Glutamatergic neuron (in vitro differentiated cells): ENCODE measurements at regions not wholly inside any gene's neighbourhood (a gene's known extent, or its start where the extent isn't known, plus 50 kb on each side); places are given as distances from the start of the nearest gene placed in this dataset.
"Not testable (repeated sequence)": the region's sequence is repeated elsewhere in the genome, so short reads cannot be mapped to it uniquely, and the experiment has no call there.

Experiments
- DNase-seq: peaks from one replicate; pipeline ENCODE4 v3.0.0; 2022
- H3K27ac Mint-ChIP-seq: one replicate; pipeline ENCODE4 v1.8.0; 2020; ENCODE audit warnings: mild to moderate bottlenecking, mixed read lengths, inconsistent platforms; ENCODE audit not compliant: unreplicated experiment
- H3K27me3 Mint-ChIP-seq: one replicate; pipeline ENCODE4 v1.8.0; 2020; ENCODE audit warnings: mild to moderate bottlenecking, moderate library complexity, mixed read lengths, inconsistent platforms; ENCODE audit not compliant: unreplicated experiment
- H3K36me3 Mint-ChIP-seq: one replicate; pipeline ENCODE4 v1.8.0; 2020; ENCODE audit warnings: mild to moderate bottlenecking, mixed read lengths, inconsistent platforms; ENCODE audit not compliant: unreplicated experiment
- H3K4me1 Mint-ChIP-seq: one replicate; pipeline ENCODE4 v1.8.0; 2020; ENCODE audit warnings: mild to moderate bottlenecking, low read depth, mixed read lengths, inconsistent platforms; ENCODE audit not compliant: unreplicated experiment
- H3K4me3 Mint-ChIP-seq: one replicate; pipeline ENCODE4 v1.8.0; 2020; ENCODE audit warnings: mild to moderate bottlenecking, mixed read lengths, inconsistent platforms; ENCODE audit not compliant: unreplicated experiment
- H3K9me3 Mint-ChIP-seq: one replicate; pipeline ENCODE4 v1.8.0; 2020; ENCODE audit warnings: mild to moderate bottlenecking, moderate library complexity, mixed read lengths, inconsistent platforms; ENCODE audit not compliant: unreplicated experiment
- TF ChIP-seq, protein P1 (sequence below): fragments of 200-600 bp; sonication (generic); IDR thresholded peaks from one replicate; pipeline ENCODE4 v1.5.0; 2021; ENCODE audit not compliant: partially characterized antibody, unreplicated experiment

DNA sequence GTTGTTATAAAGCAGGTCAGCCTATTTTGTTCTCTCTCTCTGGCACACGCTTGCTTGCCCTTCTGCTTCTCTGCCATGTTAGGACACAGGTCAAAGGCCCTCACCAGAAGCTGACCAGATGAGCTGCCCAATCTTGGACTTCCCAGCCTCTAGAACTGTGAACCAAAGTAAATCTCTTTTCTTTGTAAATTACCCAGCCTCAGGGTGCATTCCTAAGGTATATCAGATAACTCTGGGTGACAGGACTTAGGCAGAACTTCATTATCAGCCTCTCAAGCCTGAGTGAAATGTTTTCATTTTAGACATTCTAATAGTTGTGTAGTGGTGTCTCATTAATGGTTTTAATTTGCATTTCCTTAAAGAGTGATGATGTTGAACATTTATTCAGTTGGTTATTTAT, 124.3 kb downstream of the CDRT15L2 start:
- Mint-ChIP-seq H3K4me3 (no peak overlapping the region), H3K27ac (no peak overlapping the region), H3K4me1 (peaks cover 10% of the 10 kb centered on the region), H3K36me3 (peaks cover 7% of the 10 kb centered on the region), H3K9me3 (no peaks in the 10 kb centered on the region), H3K27me3 (peaks cover 5% of the 10 kb centered on the region)
- no peak for DNase-seq
- TF ChIP-seq, protein P1, sequence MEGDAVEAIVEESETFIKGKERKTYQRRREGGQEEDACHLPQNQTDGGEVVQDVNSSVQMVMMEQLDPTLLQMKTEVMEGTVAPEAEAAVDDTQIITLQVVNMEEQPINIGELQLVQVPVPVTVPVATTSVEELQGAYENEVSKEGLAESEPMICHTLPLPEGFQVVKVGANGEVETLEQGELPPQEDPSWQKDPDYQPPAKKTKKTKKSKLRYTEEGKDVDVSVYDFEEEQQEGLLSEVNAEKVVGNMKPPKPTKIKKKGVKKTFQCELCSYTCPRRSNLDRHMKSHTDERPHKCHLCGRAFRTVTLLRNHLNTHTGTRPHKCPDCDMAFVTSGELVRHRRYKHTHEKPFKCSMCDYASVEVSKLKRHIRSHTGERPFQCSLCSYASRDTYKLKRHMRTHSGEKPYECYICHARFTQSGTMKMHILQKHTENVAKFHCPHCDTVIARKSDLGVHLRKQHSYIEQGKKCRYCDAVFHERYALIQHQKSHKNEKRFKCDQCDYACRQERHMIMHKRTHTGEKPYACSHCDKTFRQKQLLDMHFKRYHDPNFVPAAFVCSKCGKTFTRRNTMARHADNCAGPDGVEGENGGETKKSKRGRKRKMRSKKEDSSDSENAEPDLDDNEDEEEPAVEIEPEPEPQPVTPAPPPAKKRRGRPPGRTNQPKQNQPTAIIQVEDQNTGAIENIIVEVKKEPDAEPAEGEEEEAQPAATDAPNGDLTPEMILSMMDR, result no peak

DNA sequence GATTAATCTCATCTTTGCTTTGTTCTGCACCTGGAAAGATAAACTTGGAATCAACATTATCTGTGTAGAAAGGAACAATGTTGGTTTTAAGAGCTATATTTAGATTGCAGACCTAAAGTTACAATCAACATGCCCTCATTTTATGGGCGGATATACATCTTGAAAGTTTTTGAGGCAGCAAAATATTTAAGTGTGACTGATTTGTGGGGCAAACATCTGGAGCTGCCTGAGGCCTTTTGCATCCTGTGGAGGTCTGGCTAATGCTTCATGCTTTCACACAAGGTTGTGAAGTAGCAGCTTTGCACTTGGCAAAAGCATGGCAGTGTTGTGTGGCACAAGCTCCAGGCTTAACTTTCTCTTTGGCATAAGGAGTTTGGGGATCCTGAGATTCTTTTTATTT, 125.7 kb downstream of the CDRT15L2 start:
- not testable (repeated sequence) for H3K4me1 Mint-ChIP-seq, H3K36me3 Mint-ChIP-seq, H3K27ac Mint-ChIP-seq, H3K4me3 Mint-ChIP-seq, H3K27me3 Mint-ChIP-seq, DNase-seq, H3K9me3 Mint-ChIP-seq

DNA sequence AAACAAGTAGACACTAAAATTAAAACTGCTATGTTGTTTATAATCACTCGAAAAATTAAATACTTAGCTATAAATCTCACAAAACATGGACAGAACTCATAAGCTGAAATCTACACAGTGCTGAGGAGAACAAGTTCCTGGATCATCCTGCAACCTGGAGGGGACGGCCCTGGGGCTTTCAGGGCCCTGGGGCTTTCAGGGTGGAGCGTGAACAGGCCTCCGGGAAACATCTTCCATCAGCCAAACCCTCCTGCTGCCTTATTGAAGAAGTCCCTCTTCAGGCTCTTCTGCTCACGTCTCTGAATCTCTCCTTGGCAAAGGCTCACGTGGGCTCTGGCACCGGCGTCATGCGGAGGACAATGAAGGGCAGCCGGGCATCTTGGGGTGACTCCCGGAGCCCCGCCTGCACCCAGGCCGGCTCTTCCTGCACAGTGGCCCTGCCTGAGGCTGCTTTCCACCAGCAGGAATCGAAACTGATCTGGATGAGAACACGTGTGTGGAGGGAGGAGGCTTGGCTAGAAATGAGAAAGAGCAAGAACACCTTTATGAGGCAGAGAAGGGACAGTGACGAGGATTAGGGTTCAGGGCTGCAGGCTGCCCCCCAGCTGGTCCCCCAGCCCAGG, 127.3 kb downstream of the CDRT15L2 start:
- no peak overlapping the region for H3K27ac Mint-ChIP-seq
- TF ChIP-seq, protein P1, result no peak
- DNase-seq, result no peak
- peaks cover 9% of the 10 kb centered on the region for H3K4me1 Mint-ChIP-seq
- H3K9me3 Mint-ChIP-seq, result no peaks in the 10 kb centered on the region
- peaks cover 7% of the 10 kb centered on the region for H3K36me3 Mint-ChIP-seq
- no peak overlapping the region for H3K4me3 Mint-ChIP-seq
- peaks cover 5% of the 10 kb centered on the region for H3K27me3 Mint-ChIP-seq

DNA sequence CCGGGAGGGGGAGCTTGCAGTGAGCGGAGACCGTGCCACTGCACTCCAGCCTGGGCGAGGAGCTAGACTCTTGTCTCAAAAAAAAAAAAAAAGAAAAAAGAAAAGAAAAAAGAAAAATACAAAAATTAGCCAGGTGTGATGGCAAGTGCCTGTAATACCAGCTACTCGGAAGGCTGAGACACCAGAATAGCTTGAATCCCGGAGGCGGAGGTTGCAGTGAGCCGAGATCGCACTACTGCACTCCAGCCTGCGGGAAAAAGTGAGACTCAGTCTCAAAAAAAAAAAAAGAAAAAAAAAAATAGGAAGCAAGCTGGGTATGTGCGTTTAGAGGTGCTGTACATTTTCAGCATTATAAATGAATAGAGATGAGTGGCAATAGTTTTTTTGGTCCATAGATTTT, 129.3 kb downstream of the CDRT15L2 start:
- not testable (repeated sequence) for H3K4me1 Mint-ChIP-seq, DNase-seq, H3K4me3 Mint-ChIP-seq, H3K27me3 Mint-ChIP-seq, H3K27ac Mint-ChIP-seq, H3K9me3 Mint-ChIP-seq, H3K36me3 Mint-ChIP-seq

DNA sequence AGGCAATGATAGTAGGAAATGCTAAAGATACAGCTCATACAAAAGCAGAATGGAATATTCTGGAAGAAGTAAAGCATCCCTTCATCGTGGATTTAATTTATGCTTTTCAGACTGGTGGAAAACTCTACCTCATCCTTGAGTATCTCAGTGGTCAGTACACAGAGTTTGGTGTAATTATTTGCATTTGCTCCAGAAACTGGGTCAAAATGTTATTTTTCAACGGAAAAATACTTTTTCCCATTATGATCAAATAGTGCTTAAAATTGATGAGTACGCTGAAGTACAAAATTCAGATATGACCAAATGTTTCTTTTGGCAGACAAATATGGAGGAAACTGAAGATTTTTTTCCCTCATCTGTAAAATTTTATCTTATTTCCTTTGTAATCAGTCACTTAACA, 137.0 kb downstream of the CDRT15L2 start:
- H3K36me3 Mint-ChIP-seq, H3K27me3 Mint-ChIP-seq, DNase-seq, H3K9me3 Mint-ChIP-seq, H3K27ac Mint-ChIP-seq, H3K4me3 Mint-ChIP-seq, H3K4me1 Mint-ChIP-seq: not testable (repeated sequence)

DNA sequence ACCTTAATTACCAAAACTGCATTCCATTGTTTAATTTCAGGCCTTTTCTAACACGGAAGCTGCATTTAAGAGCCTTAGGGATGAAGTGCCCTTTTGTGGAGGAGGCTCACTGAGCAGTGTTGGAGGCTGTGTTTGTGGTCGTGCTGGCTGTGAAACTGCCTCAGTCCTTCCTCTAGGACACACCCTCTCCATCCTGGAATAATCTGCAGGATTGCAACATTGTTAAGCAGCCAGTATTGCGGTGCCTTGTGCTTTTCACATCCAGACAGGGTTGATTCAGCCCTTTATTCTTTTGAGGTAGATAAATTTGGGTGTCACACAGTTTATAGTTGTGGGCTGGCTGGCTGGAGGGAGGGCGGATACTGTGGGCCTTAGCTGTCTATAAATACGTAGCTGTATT, 141.6 kb downstream of the CDRT15L2 start:
- TF ChIP-seq, protein P1, result no peak
- H3K4me1 Mint-ChIP-seq, result no peaks in the 10 kb centered on the region
- no peaks in the 10 kb centered on the region for H3K9me3 Mint-ChIP-seq
- H3K27ac Mint-ChIP-seq, result no peak overlapping the region
- DNase-seq, result no peak
- H3K27me3 Mint-ChIP-seq, result no peaks in the 10 kb centered on the region
- H3K4me3 Mint-ChIP-seq, result no peak overlapping the region
- peaks cover 5% of the 10 kb centered on the region for H3K36me3 Mint-ChIP-seq

DNA sequence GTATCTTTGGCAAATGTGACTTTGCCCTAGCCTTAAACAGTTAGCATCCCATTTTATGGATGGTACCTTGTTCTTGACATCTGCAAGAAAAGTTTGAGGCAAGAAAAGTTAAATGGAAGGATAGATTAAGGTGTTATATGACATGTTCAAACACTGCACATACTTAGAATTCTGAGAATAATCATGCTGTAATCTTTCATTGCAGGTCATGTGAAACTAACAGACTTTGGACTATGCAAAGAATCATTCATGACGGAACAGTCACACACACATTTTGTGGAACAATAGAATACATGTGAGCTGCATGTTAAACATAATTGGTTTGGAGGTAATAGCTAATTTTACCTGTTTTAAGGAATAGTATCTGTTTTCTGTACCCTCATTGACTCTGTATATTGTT, 144.9 kb downstream of the CDRT15L2 start:
- H3K27ac Mint-ChIP-seq, DNase-seq, H3K4me1 Mint-ChIP-seq, H3K4me3 Mint-ChIP-seq, H3K27me3 Mint-ChIP-seq, H3K9me3 Mint-ChIP-seq, H3K36me3 Mint-ChIP-seq: not testable (repeated sequence)

DNA sequence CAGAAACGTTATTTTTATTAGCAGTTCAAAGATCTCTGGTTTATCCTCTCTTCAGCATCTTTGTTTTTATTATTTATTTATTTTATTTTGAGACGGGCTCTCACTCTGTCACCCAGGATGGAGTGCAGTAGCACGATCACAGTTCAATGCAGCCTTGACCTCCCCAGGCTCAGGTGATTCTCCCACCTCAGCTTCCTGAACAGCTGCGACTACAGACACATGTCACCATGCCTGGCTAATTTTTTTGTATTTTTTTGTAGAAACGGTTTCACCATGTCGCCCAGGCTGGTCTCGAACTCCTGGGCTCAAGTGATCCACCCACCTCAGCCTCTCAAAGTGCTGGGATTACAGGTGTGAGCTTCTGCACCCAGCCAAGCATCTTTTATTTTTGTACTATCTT, 147.7 kb downstream of the CDRT15L2 start:
- H3K4me3 Mint-ChIP-seq, H3K9me3 Mint-ChIP-seq, H3K4me1 Mint-ChIP-seq, H3K27me3 Mint-ChIP-seq, H3K36me3 Mint-ChIP-seq, H3K27ac Mint-ChIP-seq, DNase-seq: not testable (repeated sequence)
